ENCODE measurements at regions not wholly inside any gene's neighbourhood (a gene's known extent, or its start where the extent isn't known, plus 50 kb on each side); places are given as distances from the start of the nearest gene placed in this dataset.

DNA sequence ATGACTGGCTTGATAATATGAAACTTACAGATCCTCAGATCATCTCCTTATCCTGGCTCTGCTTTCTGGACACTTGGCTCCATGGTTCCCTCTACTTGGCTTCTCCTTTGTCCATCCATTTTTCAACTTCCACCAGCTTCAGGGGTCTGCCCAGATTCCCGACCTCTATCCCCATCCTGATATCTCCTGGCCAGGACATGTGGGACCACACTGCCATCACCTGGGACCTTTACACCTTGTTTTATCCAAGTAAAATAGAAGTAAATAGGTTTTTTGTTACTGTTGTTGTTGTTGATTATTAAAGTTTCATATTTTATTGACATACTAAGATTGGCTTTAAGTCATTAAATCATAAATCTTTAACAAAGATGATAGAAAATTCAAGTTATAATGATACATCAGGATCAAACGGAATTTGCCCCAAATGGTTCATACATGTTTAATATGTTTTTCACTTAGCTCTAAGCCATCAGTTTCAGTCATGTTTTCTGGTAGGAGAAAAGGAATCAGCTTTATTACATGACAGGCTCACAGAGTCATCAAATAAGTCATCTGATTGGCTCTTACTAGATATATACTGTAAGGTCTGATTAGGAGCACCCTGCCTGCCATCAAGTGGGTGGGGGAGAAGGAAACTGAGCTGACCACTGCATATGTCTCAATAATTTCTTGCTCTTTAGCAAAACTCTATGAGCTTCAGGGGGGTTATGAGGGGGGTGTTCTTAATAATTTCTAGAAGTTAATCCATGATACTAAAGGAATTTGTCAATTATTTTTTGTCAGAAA lies 111.5 kb upstream of the AHR start:
- no peak for TF ChIP-seq CTCF (IDR thresholded peaks at IDR 0.05; ENCODE audit: insufficient read depth, low read length, poor library complexity, severe bottlenecking)
- TF ChIP-seq EZH2phosphoT487 (conservative IDR thresholded peaks at IDR 0.05; ENCODE audit: low read length) = no peak
